Hepatocyte (in vitro differentiated cells): ENCODE measurements at regions not wholly inside any gene's neighbourhood (a gene's known extent, or its start where the extent isn't known, plus 50 kb on each side); places are given as distances from the start of the nearest gene placed in this dataset.

Experiments
- DNase-seq: peaks from one replicate; pipeline ENCODE4 v3.0.0-alpha.2; 2016; ENCODE audit warnings: low spot score
- H2AFZ ChIP-seq: fragments of 200-600 bp; sonication (generic); 2 replicates; pipeline ENCODE4 v1.6.0; 2016; ENCODE audit warnings: antibody characterized with exemption, mild to moderate bottlenecking
- H3K27ac ChIP-seq: fragments of 200-600 bp; sonication (generic); 2 replicates; pipeline ENCODE4 v1.5.1; 2016; ENCODE audit warnings: mild to moderate bottlenecking
- H3K27me3 ChIP-seq: fragments of 200-600 bp; sonication (generic); 2 replicates; pipeline ENCODE4 v1.6.1; 2016
- H3K36me3 ChIP-seq: fragments of 200-600 bp; sonication (generic); replicated peaks from 2 replicates; pipeline ENCODE4 v1.5.1; 2016; ENCODE audit warnings: low read depth; ENCODE audit not compliant: insufficient read depth
- H3K4me1 ChIP-seq: fragments of 200-600 bp; sonication (generic); 2 replicates; pipeline ENCODE4 v1.5.1; 2016; ENCODE audit warnings: mild to moderate bottlenecking, moderate library complexity; ENCODE audit not compliant: insufficient read depth
- H3K4me2 ChIP-seq: fragments of 200-600 bp; sonication (generic); 2 replicates; pipeline ENCODE4 v1.6.0; 2016
- H3K4me3 ChIP-seq: fragments of 200-600 bp; sonication (generic); 2 replicates; pipeline ENCODE4 v1.5.1; 2016; ENCODE audit warnings: mild to moderate bottlenecking
- H3K79me2 ChIP-seq: fragments of 200-600 bp; sonication (generic); 2 replicates; pipeline ENCODE4 v1.6.0; 2017; ENCODE audit warnings: mild to moderate bottlenecking
- H3K9me2 ChIP-seq: fragments of 200-600 bp; sonication (generic); replicated peaks from 2 replicates; pipeline ENCODE4 v1.6.0; 2017; ENCODE audit warnings: mild to moderate bottlenecking; ENCODE audit not compliant: insufficient read depth
- H3K9me3 ChIP-seq: fragments of 200-600 bp; sonication (generic); 2 replicates; pipeline ENCODE4 v1.5.1; 2016; ENCODE audit warnings: low read depth, mild to moderate bottlenecking
- H4K20me1 ChIP-seq: fragments of 200-600 bp; sonication (generic); 2 replicates; pipeline ENCODE4 v1.6.0; 2016; ENCODE audit warnings: mild to moderate bottlenecking; ENCODE audit not compliant: insufficient read depth, poor library complexity, severe bottlenecking
- EZH2 ChIP-seq: fragments of 200-600 bp; sonication (generic); IDR thresholded peaks from 2 replicates; pipeline ENCODE4 v1.6.1; 2016; ENCODE audit warnings: antibody characterized with exemption, mild to moderate bottlenecking, borderline replicate concordance
- EZH2phosphoT487 ChIP-seq: fragments of 200-600 bp; sonication (generic); IDR thresholded peaks from one replicate; pipeline ENCODE4 v1.6.1; 2018; ENCODE audit warnings: antibody characterized with exemption, mild to moderate bottlenecking, low read depth, moderate library complexity; ENCODE audit not compliant: unreplicated experiment, severe bottlenecking
- WGBS: methylation state at CpG from one replicate; pipeline ENCODE4 v1.1.6; 2016; ENCODE audit warnings: low lambda C conversion rate; ENCODE audit errors: missing lambda C conversion rate; 5-methylcytosine and 5-hydroxymethylcytosine counted together
- TF ChIP-seq, protein P1 (sequence below): fragments of 200-600 bp; sonication (generic); IDR thresholded peaks from 2 replicates; pipeline ENCODE4 v1.5.1; 2016; ENCODE audit warnings: antibody characterized with exemption, mild to moderate bottlenecking; ENCODE audit not compliant: poor library complexity

DNA sequence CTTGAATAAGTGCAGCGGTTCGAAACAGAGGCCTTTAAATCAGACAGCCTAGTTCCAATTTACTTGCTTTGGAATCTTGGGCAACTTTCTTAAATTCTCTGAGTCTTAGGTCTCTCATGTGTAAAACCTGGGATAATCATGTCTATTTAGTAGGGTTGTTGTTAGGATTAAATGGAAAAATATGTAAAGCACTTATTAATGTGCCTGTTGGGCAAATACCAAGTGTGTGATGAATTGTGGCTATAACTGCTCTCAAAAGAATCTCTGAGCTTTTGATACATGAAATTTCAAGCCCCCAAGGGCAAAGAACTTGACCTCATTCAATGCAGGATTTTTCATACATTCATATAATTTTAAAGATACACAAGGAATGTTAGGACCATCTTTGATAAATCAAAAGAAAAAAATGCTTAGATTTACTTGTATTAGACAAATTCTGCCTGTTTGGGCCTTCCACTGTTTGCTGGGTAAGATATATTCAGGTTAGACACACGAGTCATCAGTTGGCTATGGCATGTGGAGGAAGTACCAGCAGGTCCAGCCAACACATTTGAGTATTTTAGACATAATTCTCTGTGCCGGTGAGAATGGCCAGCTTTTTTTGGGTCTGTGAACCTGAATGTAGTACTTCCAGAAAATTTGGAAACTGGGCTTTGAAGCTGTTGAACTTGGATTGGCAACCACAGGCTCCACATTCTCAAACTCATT lies 241.4 kb upstream of the CNKSR2 start:
- Histone ChIP-seq H3K9me2 (no peaks in the 10 kb centered on the region), H3K27ac (no peak overlapping the region), H3K4me1 (no peaks in the 10 kb centered on the region), H3K9me3 (no peaks in the 10 kb centered on the region), H2AFZ (no peak overlapping the region), H4K20me1 (no peaks in the 10 kb centered on the region), H3K36me3 (no peaks in the 10 kb centered on the region), H3K4me3 (no peak overlapping the region), H3K27me3 (no peaks in the 10 kb centered on the region), H3K79me2 (no peaks in the 10 kb centered on the region), H3K4me2 (no peak overlapping the region)
- TF ChIP-seq, protein P1, sequence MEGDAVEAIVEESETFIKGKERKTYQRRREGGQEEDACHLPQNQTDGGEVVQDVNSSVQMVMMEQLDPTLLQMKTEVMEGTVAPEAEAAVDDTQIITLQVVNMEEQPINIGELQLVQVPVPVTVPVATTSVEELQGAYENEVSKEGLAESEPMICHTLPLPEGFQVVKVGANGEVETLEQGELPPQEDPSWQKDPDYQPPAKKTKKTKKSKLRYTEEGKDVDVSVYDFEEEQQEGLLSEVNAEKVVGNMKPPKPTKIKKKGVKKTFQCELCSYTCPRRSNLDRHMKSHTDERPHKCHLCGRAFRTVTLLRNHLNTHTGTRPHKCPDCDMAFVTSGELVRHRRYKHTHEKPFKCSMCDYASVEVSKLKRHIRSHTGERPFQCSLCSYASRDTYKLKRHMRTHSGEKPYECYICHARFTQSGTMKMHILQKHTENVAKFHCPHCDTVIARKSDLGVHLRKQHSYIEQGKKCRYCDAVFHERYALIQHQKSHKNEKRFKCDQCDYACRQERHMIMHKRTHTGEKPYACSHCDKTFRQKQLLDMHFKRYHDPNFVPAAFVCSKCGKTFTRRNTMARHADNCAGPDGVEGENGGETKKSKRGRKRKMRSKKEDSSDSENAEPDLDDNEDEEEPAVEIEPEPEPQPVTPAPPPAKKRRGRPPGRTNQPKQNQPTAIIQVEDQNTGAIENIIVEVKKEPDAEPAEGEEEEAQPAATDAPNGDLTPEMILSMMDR: no peak
- TF ChIP-seq EZH2: no peak
- TF ChIP-seq EZH2phosphoT487: no peak
- DNase-seq: no peak
- 77% methylated on average over 4 of the region's 4 CpGs for WGBS

DNA sequence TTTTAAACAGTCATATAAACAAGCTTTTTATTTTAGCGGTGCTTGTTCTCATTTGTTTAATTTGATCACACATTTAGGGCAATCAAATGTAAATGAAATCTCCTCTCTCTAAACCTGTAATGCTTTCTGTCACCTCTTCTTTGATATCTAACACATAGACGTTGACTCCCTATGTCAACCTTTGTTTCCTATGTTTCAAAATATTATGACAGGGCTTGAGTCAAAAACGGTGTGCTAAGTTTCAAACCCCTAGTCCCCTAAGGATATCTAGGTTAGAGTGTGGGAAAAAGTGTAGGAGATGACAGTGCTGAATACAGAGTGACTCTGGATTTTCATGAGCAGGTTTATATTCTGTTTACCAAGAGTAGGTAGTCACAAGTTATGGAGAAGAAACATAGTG lies 224.0 kb upstream of the CNKSR2 start:
- H3K79me2 ChIP-seq: no peaks in the 10 kb centered on the region
- H3K9me3 ChIP-seq: no peaks in the 10 kb centered on the region
- no peaks in the 10 kb centered on the region for H3K4me1 ChIP-seq
- WGBS: 72% methylated on average over 3 of the region's 3 CpGs
- no peaks in the 10 kb centered on the region for H3K9me2 ChIP-seq
- H3K36me3 ChIP-seq: no peaks in the 10 kb centered on the region
- no peaks in the 10 kb centered on the region for H4K20me1 ChIP-seq
- H3K4me2 ChIP-seq: no peak overlapping the region
- no peak overlapping the region for H3K27ac ChIP-seq
- no peaks in the 10 kb centered on the region for H3K27me3 ChIP-seq
- no peak for DNase-seq
- no peak overlapping the region for H2AFZ ChIP-seq
- H3K4me3 ChIP-seq: no peak overlapping the region
- TF ChIP-seq EZH2phosphoT487: no peak
- no peak for TF ChIP-seq EZH2
- TF ChIP-seq, protein P1: no peak

DNA sequence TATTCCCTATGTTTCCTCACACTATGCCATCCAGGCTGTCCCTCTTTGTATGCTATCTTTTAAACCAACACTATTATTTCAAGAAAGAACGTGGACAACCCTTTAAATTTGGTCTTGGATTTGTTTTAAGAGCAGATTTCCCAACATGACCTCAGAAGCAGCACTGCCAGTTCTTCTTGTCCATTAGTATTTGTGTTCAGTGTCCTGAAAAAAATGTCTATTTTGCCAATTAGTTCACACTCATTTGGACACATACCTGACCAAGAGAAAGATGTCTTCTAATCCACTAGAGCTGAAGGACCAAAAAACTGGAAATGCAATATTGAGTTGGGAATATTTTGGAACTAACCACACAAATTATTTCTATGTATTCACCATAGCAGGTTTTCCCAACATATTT lies 223.2 kb upstream of the CNKSR2 start:
- Histone ChIP-seq H3K36me3 (no peaks in the 10 kb centered on the region), H3K27ac (no peak overlapping the region), H3K4me2 (no peak overlapping the region), H3K4me3 (no peak overlapping the region), H4K20me1 (no peaks in the 10 kb centered on the region), H3K79me2 (no peaks in the 10 kb centered on the region), H2AFZ (no peak overlapping the region), H3K4me1 (no peaks in the 10 kb centered on the region), H3K9me3 (no peaks in the 10 kb centered on the region), H3K9me2 (no peaks in the 10 kb centered on the region), H3K27me3 (no peaks in the 10 kb centered on the region)
- WGBS: 35% methylated on average over 1 of the region's 1 CpG
- DNase-seq: no peak
- TF ChIP-seq, protein P1: no peak
- TF ChIP-seq EZH2 (no peak), EZH2phosphoT487 (no peak)

DNA sequence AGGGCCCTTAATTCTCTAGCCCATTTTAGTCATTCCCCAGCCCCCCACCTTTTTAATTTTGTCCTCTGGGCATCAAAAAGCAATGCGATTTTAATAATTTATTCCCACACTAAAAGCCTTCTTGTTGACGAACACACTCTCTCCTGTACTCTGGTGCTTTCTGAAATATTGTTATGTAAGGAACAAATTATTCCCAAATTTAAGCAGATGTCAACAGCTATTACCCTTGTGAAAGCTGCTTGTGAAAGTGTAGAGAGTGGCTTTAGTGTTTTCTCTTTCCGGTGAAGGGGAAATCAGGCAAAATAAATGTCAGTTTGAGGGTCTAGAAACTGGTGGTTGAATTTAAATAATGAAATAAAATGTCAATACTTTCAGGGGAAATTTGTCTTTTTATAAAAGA lies 221.2 kb upstream of the CNKSR2 start:
- H3K36me3 ChIP-seq: no peaks in the 10 kb centered on the region
- TF ChIP-seq EZH2phosphoT487: no peak
- TF ChIP-seq, protein P1: no peak
- no peak overlapping the region for H3K4me2 ChIP-seq
- H4K20me1 ChIP-seq: no peaks in the 10 kb centered on the region
- no peak overlapping the region for H2AFZ ChIP-seq
- H3K27me3 ChIP-seq: no peaks in the 10 kb centered on the region
- H3K27ac ChIP-seq: no peak overlapping the region
- no peaks in the 10 kb centered on the region for H3K9me3 ChIP-seq
- no peaks in the 10 kb centered on the region for H3K9me2 ChIP-seq
- H3K4me3 ChIP-seq: no peak overlapping the region
- DNase-seq: no peak
- H3K79me2 ChIP-seq: no peaks in the 10 kb centered on the region
- 78% methylated on average over 3 of the region's 3 CpGs for WGBS
- H3K4me1 ChIP-seq: no peaks in the 10 kb centered on the region
